ENCODE measurements at regions not wholly inside any gene's neighbourhood (a gene's known extent, or its start where the extent isn't known, plus 50 kb on each side); places are given as distances from the start of the nearest gene placed in this dataset.

DNA sequence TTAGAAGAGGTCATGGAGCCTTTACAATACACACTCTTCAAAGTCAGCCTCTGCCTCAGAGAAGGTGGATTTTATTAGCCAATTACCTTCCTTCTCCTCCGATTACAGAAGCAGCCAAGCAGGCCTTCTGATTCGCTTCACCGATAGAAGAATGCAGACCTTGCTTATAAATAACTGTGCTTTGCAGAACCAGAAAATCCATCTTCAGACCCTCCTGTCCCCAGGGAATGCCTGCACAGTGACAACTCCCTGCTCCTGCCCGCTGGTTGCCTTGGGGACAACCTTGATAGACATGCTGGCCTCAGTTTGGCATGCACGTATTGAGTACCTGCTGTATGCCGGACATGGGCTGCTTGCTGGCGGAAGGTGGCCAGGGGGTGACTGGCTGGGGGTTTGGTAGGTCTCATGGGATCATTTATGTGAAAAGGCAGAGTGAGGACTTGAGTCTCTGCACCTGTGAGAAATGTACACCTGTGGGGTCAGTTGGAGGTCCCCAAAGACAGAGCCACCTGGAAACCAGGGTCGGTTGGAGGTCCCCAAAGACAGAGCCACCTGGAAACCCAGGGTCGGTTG, 1238.7 kb downstream of the BRD1 start (continued):
- TF ChIP-seq ZBTB7A (tag by site-specific recombination; IDR thresholded peaks at IDR 0.05; ENCODE audit: low read depth) (no peak), OSR2 (tag by site-specific recombination; IDR thresholded peaks at IDR 0.05) (no peak), ZNF548 (tag by site-specific recombination; IDR thresholded peaks at IDR 0.05) (no peak), ZNF221 (tag by site-specific recombination; IDR thresholded peaks at IDR 0.05; ENCODE audit: borderline replicate concordance) (no peak), SCRT1 (tag by site-specific recombination; IDR thresholded peaks at IDR 0.05; ENCODE audit: borderline replicate concordance) (no peak)
- TF ChIP-seq, protein P1, sequence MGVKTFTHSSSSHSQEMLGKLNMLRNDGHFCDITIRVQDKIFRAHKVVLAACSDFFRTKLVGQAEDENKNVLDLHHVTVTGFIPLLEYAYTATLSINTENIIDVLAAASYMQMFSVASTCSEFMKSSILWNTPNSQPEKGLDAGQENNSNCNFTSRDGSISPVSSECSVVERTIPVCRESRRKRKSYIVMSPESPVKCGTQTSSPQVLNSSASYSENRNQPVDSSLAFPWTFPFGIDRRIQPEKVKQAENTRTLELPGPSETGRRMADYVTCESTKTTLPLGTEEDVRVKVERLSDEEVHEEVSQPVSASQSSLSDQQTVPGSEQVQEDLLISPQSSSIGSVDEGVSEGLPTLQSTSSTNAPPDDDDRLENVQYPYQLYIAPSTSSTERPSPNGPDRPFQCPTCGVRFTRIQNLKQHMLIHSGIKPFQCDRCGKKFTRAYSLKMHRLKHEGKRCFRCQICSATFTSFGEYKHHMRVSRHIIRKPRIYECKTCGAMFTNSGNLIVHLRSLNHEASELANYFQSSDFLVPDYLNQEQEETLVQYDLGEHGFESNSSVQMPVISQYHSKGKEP (tag by site-specific recombination; IDR thresholded peaks at IDR 0.05) = no peak

DNA sequence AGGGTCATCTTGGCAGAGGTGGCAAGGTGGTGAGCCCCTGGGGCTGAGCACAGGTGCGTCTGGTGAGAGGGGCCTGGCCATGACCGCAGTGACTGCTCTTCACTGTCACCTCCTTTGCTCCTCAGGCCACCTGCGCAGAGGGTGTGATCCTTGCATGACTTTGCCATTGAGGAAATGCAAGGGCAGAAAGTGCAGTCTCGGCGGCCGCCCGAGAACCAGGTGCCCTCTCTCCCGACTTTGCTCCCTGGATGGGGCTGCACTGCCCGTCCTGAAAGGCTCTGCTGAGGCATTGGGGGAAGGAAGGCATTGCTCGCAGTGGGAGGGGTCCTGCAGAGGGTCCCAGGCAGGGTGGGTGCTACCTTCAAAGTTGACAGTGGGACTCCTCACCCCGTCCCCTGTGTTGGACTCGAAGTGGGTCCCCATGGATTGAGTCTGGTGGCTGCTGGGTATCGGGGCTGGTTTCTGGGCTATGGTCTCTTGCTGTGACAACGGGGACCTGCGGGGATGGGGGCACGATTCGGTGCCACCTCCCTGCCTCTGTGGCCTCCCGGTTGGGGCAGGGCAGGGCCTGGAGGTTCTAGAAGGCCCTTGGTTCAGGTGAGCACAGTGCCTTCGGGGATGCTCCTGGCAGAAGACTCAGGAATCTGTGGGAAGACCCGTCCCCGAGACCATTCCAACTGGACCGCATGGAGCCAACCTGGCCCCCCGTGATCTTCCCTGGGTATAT, 1239.4 kb downstream of the BRD1 start:
- Histone ChIP-seq H3K9me3 (ENCODE audit: control insufficient read depth, insufficient read depth, low read depth, low read length) (no peaks in the 10 kb centered on the region), H3K4me1 (ENCODE audit: control insufficient read depth, insufficient read depth, low read length) (no peaks in the 10 kb centered on the region), H3K36me3 (ENCODE audit: control insufficient read depth in 2 of 2, insufficient read depth in 1 of 2, low read length in 2 of 2) (peaks cover 0 to 14% of the 10 kb centered on the region in 2 experiments; a peak in 1 of 3 replicates), H3K27ac (ENCODE audit: extremely low read depth, low read depth, low read length) (no peak overlapping the region), H3K4me3 (ENCODE audit: low read depth, low read length) (no peak overlapping the region)
- ChIA-PET CTCF (no interaction called here), POLR2A (no interaction called here)
- no peak for TF ChIP-seq ZNF132 (tag by site-specific recombination; IDR thresholded peaks at IDR 0.05; ENCODE audit: borderline replicate concordance)
- no peak for TF ChIP-seq ZNF792 (tag by site-specific recombination; IDR thresholded peaks at IDR 0.05)
- no peak for TF ChIP-seq MYNN (tag by site-specific recombination; IDR thresholded peaks at IDR 0.05; ENCODE audit: borderline replicate concordance)
- no peak for TF ChIP-seq ZFP3 (tag by site-specific recombination; IDR thresholded peaks at IDR 0.05; ENCODE audit: low read depth)
- TF ChIP-seq, protein P2, sequence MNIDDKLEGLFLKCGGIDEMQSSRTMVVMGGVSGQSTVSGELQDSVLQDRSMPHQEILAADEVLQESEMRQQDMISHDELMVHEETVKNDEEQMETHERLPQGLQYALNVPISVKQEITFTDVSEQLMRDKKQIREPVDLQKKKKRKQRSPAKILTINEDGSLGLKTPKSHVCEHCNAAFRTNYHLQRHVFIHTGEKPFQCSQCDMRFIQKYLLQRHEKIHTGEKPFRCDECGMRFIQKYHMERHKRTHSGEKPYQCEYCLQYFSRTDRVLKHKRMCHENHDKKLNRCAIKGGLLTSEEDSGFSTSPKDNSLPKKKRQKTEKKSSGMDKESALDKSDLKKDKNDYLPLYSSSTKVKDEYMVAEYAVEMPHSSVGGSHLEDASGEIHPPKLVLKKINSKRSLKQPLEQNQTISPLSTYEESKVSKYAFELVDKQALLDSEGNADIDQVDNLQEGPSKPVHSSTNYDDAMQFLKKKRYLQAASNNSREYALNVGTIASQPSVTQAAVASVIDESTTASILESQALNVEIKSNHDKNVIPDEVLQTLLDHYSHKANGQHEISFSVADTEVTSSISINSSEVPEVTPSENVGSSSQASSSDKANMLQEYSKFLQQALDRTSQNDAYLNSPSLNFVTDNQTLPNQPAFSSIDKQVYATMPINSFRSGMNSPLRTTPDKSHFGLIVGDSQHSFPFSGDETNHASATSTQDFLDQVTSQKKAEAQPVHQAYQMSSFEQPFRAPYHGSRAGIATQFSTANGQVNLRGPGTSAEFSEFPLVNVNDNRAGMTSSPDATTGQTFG (tag by site-specific recombination; IDR thresholded peaks at IDR 0.05; ENCODE audit: borderline replicate concordance) = no peak
- no peak for TF ChIP-seq ZBTB7A (tag by site-specific recombination; IDR thresholded peaks at IDR 0.05; ENCODE audit: low read depth)
- TF ChIP-seq HOXA7 (CRISPR knock-in tag; IDR thresholded peaks at IDR 0.05; ENCODE audit: borderline replicate concordance) = no peak
- TF ChIP-seq ZNF202 (tag by site-specific recombination; IDR thresholded peaks at IDR 0.05; ENCODE audit: borderline replicate concordance) = no peak

DNA sequence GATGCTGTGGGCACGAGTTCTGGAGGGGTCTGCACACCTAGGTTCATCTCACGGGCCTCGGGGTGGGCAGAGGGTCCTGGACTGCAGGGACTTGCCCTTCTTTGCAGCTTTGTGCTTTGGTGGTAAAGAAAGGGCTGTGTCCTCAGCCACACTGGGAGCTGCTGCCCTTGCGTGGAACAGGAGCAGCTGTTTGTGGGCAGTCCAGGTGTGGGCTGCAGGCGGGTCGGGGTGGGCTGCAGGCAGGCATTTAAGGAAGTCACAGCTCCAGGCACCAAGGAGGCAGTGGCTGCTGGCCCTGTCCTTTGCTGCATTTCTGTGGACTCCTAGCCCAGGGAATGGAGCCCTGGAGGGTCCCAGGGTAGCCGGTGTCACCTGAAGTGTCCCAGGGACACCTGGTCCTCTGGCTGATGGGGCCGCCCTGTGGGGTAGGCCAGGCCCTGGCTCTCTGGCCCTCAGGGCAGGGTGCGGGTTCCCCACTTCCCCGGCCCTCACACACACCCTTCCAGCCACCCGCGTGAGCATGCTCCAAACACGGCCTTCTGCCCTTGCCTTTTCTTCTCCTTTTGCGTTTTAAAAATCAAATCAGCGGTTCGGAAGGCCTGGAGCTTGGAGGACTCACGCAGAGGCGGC, 1240.3 kb downstream of the BRD1 start:
- Histone ChIP-seq H3K9me3 (ENCODE audit: control insufficient read depth, insufficient read depth, low read depth, low read length) (no peaks in the 10 kb centered on the region), H3K27ac (ENCODE audit: extremely low read depth, low read depth, low read length) (no peak overlapping the region), H3K36me3 (ENCODE audit: control insufficient read depth in 2 of 2, insufficient read depth in 1 of 2, low read length in 2 of 2) (peaks cover 0 to 14% of the 10 kb centered on the region in 2 experiments; a peak in 1 of 3 replicates), H3K4me1 (ENCODE audit: control insufficient read depth, insufficient read depth, low read length) (no peaks in the 10 kb centered on the region), H3K4me3 (ENCODE audit: low read depth, low read length) (no peak overlapping the region)
- POLR2A ChIA-PET = no interaction called here
- CTCF ChIA-PET = interaction anchor here (0.5 kb wide), 1 partner anchor 108 kb away, joined by 3 read pairs; no protein-coding TSS in a partner anchor
- TF ChIP-seq ZNF274 (IDR thresholded peaks at IDR 0.05; ENCODE audit: low read length) = no peak
- TF ChIP-seq ZNF274 (tag by site-specific recombination; IDR thresholded peaks at IDR 0.05; ENCODE audit: borderline replicate concordance) = no peak
- no peak for TF ChIP-seq FEZF1 (tag by site-specific recombination; IDR thresholded peaks at IDR 0.05)
- TF ChIP-seq ZNF292 (tag by site-specific recombination; IDR thresholded peaks at IDR 0.05; ENCODE audit: borderline replicate concordance, low read depth) = no peak
- TF ChIP-seq ZNF626 (tag by site-specific recombination; IDR thresholded peaks at IDR 0.05) = no peak
- no peak for TF ChIP-seq ZNF157 (tag by site-specific recombination; IDR thresholded peaks at IDR 0.05)
- TF ChIP-seq ZNF175 (tag by site-specific recombination; IDR thresholded peaks at IDR 0.05) = no peak
- no peak for TF ChIP-seq GLIS2 (tag by site-specific recombination; IDR thresholded peaks at IDR 0.05)
- TF ChIP-seq ZEB2 (tag by site-specific recombination; IDR thresholded peaks at IDR 0.05) = no peak
